Right lobe of liver (tissue), 6 donors: ENCODE measurements at regions not wholly inside any gene's neighbourhood (a gene's known extent, or its start where the extent isn't known, plus 50 kb on each side); places are given as distances from the start of the nearest gene placed in this dataset.
"Not testable (repeated sequence)": the region's sequence is repeated elsewhere in the genome, so short reads cannot be mapped to it uniquely, and the experiment has no call there.

Source experiments
- ATAC-seq, 4 donors: fragments of 200-7000 bp; cut with Tn5 transposase; one replicate each; pipeline ENCODE4 v1.9.1; 2020; ENCODE audit warnings: mild to moderate bottlenecking in 4 of 4, moderate library complexity in 4 of 4
- DNase-seq, 3 donors: peaks; one replicate each; pipeline ENCODE4 v3.0.0-alpha.2; 2020
- H3K27ac ChIP-seq, 3 donors: fragments of 200-600 bp; one replicate each; pipeline ENCODE4 v1.8.0; 2022
- H3K27me3 ChIP-seq, 2 donors: fragments of 200-600 bp; one replicate each; pipeline ENCODE4 v1.8.0; 2022
- H3K36me3 ChIP-seq, 4 donors: fragments of 200-600 bp; sonication (generic) in 1 of 4; one replicate each; pipeline versions ENCODE4 v1.5.1 to v1.8.0; 2017 to 2022; ENCODE audit warnings: control low read depth in 1 of 4
- H3K4me1 ChIP-seq, 4 donors: fragments of 200-600 bp; sonication (generic) in 1 of 4; one replicate each; pipeline versions ENCODE4 v1.5.1 to v1.8.0; 2017 to 2022; ENCODE audit warnings: control low read depth in 1 of 4
- H3K4me3 ChIP-seq, 3 donors: fragments of 200-600 bp; one replicate each; pipeline ENCODE4 v1.8.0; 2022
- H3K9me3 ChIP-seq, 4 donors: fragments of 200-600 bp; sonication (generic) in 1 of 4; one replicate each; pipeline versions ENCODE4 v1.5.1 to v1.8.0; 2017 to 2022; ENCODE audit warnings: control low read depth in 1 of 4
- POLR2A ChIP-seq: fragments of 450-650 bp; IDR thresholded peaks from one replicate; pipeline ENCODE4 v1.6.1; 2017; ENCODE audit warnings: antibody characterized with exemption, mild to moderate bottlenecking
- WGBS: methylation state at CpG from one replicate; pipeline ENCODE4 v1.1.6; 2018; ENCODE audit warnings: low coverage, low lambda C conversion rate; ENCODE audit not compliant: insufficient coverage; ENCODE audit errors: missing lambda C conversion rate; 5-methylcytosine and 5-hydroxymethylcytosine counted together
- intact Hi-C, 2 donors: fragments of 100-400 bp; cut with DNase I; formaldehyde crosslinking; loops; one replicate each; pipeline versions ENCODE4 v1.11.2 to v1.14.1; 2022
- TF ChIP-seq, protein P1 (sequence below), 4 donors: fragments of 200-600 bp in 3 of 4; fragments of 450-650 bp in 1 of 4; IDR thresholded peaks; one replicate each; pipeline versions ENCODE4 v1.5.1 to v1.8.0; 2016 to 2022; ENCODE audit warnings: antibody characterized with exemption in 4 of 4, mild to moderate bottlenecking in 2 of 4
- donor health status: DM: no; HTN: yes; CAD: no.
- donor health status: DM: no; HTN: no; CAD: no.
- donor health status: DM: no; HTN: no; CAD: no.
- donor health status: DM: no; HTN: yes; CAD: no.
- donor health status: DM: no; HTN: yes; CAD: no.

DNA sequence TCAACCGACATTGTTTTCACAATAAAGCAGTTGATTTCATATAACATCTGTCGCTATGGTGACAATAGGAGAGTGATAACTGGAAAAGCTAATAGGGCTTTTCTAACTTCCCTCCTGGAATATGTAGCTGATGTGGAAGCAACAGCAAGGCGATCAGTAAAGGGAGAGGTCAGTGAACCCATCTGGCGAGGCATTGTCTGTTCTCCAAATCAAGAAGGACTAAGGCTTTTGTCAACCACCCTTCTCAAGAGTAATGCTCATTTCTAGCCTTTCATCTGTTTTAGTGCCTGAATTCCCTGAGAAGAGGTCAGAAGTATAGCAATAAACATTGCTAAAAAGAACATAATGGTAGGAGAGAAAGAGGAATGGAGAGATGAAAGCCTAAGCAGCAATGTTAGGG lies 201.3 kb downstream of the AKAP7 start:
- no peaks in the 10 kb centered on the region for H3K27me3 ChIP-seq
- no peaks in the 10 kb centered on the region for H3K36me3 ChIP-seq
- DNase-seq = no peak
- TF ChIP-seq POLR2A = no peak
- TF ChIP-seq, protein P1, sequence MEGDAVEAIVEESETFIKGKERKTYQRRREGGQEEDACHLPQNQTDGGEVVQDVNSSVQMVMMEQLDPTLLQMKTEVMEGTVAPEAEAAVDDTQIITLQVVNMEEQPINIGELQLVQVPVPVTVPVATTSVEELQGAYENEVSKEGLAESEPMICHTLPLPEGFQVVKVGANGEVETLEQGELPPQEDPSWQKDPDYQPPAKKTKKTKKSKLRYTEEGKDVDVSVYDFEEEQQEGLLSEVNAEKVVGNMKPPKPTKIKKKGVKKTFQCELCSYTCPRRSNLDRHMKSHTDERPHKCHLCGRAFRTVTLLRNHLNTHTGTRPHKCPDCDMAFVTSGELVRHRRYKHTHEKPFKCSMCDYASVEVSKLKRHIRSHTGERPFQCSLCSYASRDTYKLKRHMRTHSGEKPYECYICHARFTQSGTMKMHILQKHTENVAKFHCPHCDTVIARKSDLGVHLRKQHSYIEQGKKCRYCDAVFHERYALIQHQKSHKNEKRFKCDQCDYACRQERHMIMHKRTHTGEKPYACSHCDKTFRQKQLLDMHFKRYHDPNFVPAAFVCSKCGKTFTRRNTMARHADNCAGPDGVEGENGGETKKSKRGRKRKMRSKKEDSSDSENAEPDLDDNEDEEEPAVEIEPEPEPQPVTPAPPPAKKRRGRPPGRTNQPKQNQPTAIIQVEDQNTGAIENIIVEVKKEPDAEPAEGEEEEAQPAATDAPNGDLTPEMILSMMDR (IDR thresholded peaks at IDR 0.05) = no peak
- intact Hi-C loops = no loop called here
- WGBS = 65% methylated on average over 4 of the region's 4 CpGs
- no peak for ATAC-seq
- H3K27ac ChIP-seq = no peak overlapping the region
- H3K4me3 ChIP-seq = no peak overlapping the region
- H3K9me3 ChIP-seq = no peaks in the 10 kb centered on the region
- no peaks in the 10 kb centered on the region for H3K4me1 ChIP-seq

GRCh38 chr6:131346896-131347295 lies 211.6 kb downstream of the AKAP7 start:
- DNase-seq, intact Hi-C loops, ATAC-seq, H3K36me3 ChIP-seq, H3K27me3 ChIP-seq, H3K4me3 ChIP-seq, H3K4me1 ChIP-seq, H3K27ac ChIP-seq, H3K9me3 ChIP-seq: not testable (repeated sequence)
- 84% methylated on average over 4 of the region's 4 CpGs for WGBS

DNA sequence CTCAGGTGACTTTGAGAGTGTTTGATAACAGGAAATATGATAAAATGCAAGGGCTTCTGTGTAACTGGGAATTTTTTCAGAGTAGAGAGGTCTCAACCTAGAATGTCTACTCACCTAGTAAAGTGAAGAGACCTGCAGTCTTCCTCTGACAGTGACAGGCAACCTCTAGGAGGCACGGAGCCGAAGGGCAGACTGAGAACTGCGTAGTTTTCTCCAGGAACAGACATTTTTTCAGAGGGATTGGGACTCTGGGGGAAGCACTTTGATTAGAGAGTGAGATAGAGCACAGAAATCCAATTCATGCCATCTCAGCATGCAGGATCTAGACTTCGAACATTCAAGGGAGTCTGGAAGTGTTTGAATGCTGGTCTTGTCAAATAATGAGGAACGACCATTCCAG lies 213.3 kb downstream of the AKAP7 start:
- intact Hi-C loops = no loop called here
- WGBS = 50% methylated on average over 4 of the region's 5 CpGs

GRCh38 chr6:131349199-131349598 lies 213.9 kb downstream of the AKAP7 start:
- Histone ChIP-seq H3K9me3 (no peaks in the 10 kb centered on the region), H3K4me1 (no peaks in the 10 kb centered on the region), H3K27ac (no peak overlapping the region), H3K4me3 (no peak overlapping the region), H3K27me3 (no peaks in the 10 kb centered on the region), H3K36me3 (no peaks in the 10 kb centered on the region)
- ATAC-seq (no peak), DNase-seq (no peak)
- WGBS = 20% methylated on average over 1 of the region's 1 CpG
- no peak for TF ChIP-seq POLR2A
- TF ChIP-seq, protein P1 (IDR thresholded peaks at IDR 0.05) = no peak
- intact Hi-C loops = no loop called here

More for the DNA sequence above, 213.3 kb downstream of the AKAP7 start:
- no peak overlapping the region for H3K4me3 ChIP-seq
- H3K36me3 ChIP-seq = no peaks in the 10 kb centered on the region
- no peak for DNase-seq
- H3K27me3 ChIP-seq = no peaks in the 10 kb centered on the region
- no peak for ATAC-seq
- no peaks in the 10 kb centered on the region for H3K4me1 ChIP-seq
- no peak overlapping the region for H3K27ac ChIP-seq
- no peak for TF ChIP-seq POLR2A
- TF ChIP-seq, protein P1 (IDR thresholded peaks at IDR 0.05) = no peak
- no peaks in the 10 kb centered on the region for H3K9me3 ChIP-seq

DNA sequence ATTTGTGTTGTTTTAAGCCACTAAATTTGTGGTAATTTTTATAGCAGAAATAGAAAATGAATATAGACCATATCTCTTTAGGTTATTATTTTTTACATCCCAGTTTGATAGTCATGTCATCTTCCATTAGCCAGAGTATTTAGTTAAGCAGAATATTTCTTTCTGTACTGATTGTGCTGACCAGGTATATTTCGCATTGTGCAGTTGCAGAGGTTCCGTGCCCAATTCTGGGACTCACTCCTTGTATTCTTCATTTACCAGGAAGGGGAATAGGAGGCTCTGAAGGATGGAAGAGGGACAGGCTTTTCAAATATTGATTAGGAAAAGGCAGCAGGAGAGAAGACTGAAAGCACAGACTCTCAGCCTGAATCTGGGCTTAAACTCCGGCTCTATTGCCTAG lies 217.8 kb downstream of the AKAP7 start:
- TF ChIP-seq POLR2A = no peak
- TF ChIP-seq, protein P1 (IDR thresholded peaks at IDR 0.05) = no peak
- intact Hi-C loops = no loop called here
- 97% methylated on average over 3 of the region's 3 CpGs for WGBS

More for the DNA sequence above, 217.8 kb downstream of the AKAP7 start:
- no peak for DNase-seq
- H3K4me1 ChIP-seq = no peaks in the 10 kb centered on the region
- H3K4me3 ChIP-seq = no peak overlapping the region
- no peak overlapping the region for H3K27ac ChIP-seq
- no peaks in the 10 kb centered on the region for H3K9me3 ChIP-seq
- ATAC-seq = no peak
- no peaks in the 10 kb centered on the region for H3K36me3 ChIP-seq
- H3K27me3 ChIP-seq = no peaks in the 10 kb centered on the region
